ENCODE measurements at regions not wholly inside any gene's neighbourhood (a gene's known extent, or its start where the extent isn't known, plus 50 kb on each side); places are given as distances from the start of the nearest gene placed in this dataset.

DNA sequence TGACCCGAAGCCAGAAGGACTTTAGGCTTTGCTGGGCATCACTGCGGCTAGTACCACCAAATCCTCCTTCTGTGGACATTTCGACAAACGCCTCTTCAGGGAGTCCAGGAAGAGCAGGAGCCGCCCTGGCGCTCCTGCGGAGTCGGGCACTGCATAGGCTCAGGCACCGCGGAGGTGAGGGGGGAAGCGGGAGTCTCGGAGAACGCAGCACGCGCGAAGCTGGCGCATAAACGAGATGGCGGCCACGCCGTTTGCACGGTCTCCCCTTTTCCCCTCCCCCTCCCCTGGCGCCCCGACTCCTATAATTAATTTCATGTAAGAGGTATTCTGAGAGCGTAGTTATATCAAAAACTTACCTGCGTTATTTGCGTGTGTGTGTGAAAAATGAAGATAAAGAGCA is 137.8 kb upstream of the GAS1 start:
- DNase-seq (ENCODE audit: low spot score), result no peak

DNA sequence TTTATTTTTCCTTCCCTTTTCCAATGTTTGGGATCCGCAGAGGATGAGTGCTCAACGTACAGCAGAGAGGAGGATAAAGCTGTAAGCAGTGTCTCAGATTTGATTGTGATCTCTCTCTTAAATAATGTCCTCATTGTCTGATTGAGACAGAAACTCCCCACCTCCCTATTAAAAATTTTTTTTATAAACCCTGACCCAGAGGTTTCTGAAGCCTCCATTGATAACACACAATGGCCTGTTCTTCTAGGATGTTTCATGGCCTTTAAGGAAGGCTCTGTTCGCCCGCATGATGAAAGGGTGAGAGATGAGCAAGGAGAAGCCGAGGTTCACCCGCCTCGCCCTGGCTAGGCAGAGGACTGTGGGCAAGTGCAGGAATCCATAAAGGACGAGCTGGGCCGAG is 138.2 kb upstream of the GAS1 start:
- no peak for DNase-seq (ENCODE audit: low spot score)

DNA sequence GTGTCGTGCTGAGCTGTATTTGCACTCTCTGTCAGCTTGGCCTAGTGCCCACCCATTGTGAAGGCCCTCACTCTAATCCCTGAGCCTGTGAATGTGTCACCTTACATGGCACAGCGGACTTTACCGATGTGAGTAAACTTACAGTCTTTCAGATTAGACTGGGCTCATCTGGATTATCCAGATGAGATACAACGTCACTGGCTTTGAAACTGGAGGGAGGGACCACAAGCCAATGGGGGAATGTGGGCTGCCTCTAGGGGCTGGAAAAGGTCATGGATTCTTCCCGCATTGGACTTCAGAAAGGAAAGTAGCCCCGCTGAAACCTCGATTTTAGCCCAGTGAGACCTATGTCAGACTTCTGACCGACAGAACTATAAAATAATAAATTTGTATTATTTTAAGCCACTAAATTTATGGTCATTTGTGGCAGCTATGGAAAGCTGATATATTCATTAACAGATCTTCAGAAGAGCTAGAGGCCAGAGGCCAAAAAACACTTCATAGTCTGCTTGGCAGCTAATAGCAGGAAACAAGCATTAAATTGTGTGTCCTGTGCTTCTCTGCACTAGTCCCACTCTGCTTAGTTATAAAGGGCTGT is 139.0 kb upstream of the GAS1 start:
- DNase-seq (ENCODE audit: low spot score), result no peak

DNA sequence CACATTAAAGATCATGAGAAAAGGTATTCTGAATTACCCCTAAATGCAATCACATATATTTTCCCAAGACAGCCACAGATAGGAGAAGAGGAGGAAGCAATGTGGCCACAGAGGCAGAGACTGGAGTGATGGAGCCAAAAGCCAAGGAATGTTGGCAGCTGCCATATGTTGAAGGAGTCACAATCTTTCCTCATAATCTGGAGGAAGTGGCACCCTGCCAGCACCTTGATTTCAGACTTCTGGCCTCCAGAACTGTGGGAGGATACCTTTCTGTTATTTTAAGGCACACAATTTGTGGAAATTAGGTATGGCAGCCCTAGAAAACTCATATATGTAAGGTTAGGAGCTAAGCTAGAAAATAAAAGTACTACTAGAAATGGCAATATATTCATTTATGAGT is 139.9 kb upstream of the GAS1 start:
- DNase-seq (ENCODE audit: low spot score), result no peak

DNA sequence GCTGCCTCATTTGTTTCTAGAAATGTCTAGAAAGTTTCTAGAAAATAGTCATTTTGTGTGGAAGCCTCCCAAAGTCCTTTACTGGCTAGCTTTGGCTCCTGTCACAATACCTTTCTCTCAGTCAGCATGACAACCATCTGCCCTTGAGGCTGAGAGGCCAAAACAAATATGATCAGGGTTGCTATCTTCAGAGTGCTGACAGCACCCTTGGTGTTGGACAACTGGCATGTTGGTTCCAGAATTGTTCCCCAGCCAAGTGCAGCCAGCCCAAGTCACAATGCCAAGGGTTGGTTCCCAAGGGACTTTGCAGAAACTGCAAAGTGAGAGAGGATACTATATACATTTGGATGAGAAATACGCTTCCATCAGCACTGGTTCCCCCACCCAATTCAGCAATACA is 140.9 kb upstream of the GAS1 start:
- no peak for DNase-seq (ENCODE audit: low spot score)

DNA sequence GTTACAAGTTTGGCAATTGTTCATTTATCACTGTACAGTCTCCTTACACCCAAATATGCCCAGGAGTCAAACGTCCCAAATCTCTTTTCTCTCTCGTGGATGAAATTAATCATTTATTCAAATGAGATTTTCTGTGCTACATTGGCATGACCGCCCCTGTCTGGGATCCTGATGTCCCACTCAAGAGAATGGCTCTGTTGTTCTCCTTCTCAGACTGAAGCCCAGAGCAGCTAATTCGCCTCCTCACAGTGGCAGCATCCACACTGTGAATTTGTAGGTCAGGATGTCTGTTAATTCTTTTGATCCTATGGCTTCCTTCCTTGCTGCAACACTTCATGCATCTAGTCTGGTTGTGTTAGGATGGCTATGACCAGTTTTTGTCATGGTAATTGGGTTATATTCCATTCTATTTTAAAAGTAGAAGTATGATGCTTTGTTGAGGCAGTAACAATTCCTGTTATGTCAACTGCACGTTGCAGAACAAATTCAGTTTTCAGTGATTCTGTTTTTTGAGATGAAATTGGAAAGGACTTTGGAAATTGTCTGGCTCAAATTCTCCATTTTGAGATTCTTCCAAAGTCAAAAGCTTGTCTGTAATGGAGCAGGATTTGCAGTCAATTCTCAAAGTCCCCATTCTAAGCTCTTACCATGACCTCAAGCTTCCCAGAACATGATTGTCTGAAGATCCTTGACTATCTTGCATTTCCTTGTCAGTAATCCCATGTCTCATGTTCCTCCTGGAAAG is 141.5 kb upstream of the GAS1 start:
- no peak for DNase-seq (ENCODE audit: low spot score)

DNA sequence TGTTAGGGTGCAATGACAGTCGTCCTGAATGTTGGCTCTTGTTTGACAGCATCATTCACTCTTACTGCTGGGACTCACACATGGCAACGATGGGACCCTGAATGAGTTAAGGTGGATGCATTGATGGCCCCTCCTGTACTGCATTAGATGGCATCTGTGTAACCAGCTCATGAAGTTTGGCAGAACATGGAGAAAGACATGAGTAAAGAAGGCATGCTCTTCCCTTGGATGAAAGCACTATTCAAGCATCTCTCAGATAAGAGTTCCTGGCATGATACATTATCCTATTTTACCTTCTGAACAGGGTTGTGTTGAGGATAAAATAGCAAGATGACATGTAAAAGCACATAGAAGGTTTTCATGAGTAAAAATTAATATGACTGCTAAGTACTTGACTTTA is 142.2 kb upstream of the GAS1 start:
- no peak for DNase-seq (ENCODE audit: low spot score)

DNA sequence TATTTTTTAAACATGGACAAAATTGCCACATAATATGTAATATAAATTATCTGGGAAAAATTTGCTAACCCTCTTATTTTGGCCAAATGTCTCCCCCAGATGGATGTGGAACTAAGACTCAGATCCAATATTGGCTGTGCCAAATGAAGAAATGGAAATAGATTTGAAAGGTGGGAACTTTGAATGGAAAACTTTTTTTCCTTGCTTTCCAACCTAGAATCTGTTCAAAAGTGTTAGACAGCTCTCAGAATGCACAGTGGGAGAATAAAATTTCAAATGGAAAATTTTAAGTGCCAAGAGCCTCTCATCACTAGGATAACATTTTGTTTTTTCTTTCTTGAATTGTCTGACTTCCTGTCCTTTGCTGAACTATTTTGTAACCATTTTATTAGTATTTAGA is 142.6 kb upstream of the GAS1 start:
- no peak for DNase-seq (ENCODE audit: low spot score)

DNA sequence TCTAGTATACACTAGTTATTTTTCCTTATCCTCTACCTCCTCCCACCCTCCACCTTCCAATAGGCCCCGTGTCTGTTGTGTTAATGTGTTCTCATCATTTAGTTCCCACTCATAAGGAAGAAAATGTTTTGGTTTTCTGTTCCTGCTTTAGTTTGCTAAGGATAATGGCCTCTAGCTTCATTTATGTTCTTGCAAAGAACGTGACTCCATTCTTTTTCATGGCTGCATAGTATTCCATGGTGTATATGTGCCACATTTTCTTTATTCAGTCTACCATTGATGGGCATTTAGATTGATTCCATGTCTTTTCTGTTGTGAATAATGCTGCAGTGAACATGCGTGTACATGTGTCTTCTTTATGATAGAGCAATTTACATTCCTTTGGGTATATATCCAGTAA is 146.5 kb upstream of the GAS1 start:
- DNase-seq (ENCODE audit: low spot score), result no peak

DNA sequence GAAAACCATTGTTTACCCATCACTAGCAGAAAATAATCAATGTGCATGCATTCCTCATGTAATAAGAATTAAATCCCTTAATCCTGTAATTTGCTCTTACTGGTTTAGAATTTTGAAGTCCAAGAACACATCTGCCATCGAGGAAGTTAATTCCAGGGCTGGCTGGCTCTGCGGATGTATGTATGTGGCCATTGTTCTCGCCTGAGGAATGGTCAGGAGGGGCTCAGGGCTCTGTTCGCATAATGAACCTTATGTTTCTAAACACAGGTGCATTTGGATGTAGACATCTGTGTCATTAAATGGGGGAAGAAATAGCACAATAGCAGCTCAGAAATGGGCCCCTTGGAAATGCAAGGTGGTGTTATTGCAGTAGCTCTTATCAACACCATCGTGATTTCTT is 148.6 kb upstream of the GAS1 start:
- no peak for DNase-seq (ENCODE audit: low spot score)

DNA sequence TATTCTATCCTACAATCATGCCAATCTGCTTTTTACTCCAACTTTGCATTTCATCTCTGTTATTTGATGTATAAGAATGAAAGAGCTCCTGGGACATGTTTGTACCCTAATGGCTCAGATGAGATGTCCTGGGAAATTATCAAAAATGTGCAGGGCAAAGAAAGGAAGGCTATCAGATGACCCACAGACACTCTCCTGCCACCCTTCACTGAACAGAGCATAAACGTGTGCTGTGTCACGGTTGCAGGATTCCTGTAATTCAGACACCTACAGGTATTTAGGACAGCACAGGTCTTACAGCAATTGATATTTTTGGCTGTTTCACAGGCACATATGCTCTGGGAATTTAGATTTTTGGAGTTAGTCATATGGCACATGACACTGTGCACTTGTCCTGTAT is 149.2 kb upstream of the GAS1 start:
- DNase-seq (ENCODE audit: low spot score), result no peak

DNA sequence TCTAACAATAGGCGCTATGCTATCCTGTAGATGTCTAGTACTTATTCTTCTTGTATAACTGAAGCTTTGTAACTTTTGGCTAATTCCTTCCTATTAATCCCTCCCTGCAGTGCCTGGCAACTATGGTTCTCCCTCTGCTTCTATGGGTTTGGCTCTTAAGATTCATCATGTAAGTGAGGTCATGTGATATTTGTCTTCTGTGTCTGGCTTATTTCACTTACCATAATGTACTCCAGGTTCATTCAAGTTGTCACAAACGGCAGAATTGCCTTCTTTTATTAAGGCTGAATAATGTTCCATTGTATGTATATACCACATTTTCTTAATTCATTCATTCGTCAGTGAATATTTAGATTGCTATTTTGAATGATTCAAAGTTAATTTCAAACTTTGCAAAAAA is 149.9 kb upstream of the GAS1 start:
- DNase-seq (ENCODE audit: low spot score), result no peak

DNA sequence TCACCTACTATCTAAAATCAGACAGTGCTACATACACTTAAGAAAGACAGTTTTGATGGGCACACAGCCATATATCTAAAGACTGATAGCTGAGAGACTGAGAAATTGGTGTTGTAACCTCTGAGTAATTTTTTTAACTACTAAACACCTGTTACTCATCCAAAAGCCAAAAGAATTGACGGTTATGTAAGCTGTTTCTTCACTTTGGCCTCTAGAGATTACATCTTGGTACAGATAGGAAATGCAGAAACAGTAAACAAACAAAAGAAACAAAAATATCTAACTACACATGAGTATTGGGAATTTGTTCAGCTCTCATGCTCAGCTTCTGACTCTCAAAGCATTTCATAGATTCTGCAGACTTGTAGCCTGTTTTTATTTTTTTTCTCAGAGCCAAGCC is 152.1 kb upstream of the GAS1 start:
- no peak for DNase-seq (ENCODE audit: low spot score)

DNA sequence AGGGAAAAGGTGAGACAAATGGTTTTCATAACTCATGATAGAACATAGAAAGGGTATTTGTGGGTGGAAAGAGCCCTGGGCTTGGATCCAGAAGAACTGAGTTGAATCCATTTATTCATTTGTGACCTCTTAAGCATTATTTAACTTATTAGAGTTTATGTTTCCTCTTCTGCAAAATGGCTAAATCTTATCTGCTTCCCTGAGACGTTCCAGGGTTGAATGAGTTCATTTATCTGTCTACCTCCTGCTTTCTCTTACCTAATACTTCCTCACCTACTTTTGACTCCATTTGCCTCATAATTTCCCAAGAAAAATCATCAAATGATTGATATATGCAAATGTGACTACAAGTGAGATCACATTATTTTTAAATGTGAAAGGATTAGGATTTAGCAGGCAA is 152.7 kb upstream of the GAS1 start:
- DNase-seq (ENCODE audit: low spot score), result no peak

DNA sequence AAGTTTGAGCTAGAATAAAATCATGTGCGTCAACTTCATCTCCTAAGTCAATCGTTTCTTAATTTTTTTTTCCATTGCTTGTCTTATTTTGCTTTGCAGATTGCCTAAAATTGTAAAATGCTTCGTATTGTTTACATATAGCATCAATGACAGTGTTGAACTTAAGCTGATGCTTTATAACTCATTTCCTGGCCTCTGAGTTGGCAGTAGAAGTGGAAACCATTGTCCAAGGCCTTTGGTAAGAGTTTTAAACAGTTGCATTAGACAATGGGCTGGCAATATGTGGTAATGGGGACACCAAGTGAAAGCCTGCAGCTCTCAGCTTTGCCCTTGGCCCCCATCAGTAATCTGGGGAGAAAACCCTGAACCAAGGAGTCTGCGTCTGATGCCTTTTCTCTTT is 154.8 kb upstream of the GAS1 start:
- DNase-seq (ENCODE audit: low spot score), result no peak

DNA sequence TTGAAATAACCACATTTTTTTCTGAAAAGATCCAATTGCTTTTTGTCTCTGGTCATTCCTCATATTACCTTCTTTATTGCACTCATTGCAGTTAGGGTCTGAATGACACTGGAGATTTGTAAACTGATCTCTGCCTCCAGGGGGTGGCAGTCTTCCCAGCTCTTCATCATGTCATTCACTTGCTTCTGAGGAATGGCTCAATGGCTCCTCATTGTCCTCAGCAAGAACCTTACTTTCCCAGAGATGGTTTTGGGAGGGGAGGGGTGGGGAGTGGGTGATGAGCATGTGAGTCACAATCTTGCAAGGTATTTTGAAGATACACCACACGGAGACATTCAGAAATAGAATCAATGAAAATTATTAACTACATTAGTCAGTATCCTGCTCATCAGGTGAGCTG is 159.8 kb upstream of the GAS1 start:
- DNase-seq (ENCODE audit: low spot score), result no peak

DNA sequence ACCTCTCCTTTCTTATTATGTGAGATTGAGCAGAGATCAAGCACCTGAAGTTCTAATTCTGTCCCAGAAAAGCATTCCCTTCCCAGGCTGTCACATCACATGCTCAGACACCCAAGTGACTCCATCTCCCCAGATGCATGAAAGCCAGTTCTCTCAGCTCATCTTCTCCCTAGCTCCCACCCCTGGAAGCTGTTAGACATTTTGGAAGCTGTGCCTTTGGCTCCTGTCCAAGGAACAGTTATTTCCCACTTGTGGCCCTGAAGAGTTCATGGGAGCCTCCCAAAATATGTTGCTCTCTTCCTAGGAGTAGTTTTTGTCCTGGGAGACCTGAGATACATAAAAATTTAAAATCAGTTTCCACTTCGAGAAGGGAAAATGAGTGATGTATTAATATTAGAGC is 161.4 kb upstream of the GAS1 start:
- no peak for DNase-seq (ENCODE audit: low spot score)

DNA sequence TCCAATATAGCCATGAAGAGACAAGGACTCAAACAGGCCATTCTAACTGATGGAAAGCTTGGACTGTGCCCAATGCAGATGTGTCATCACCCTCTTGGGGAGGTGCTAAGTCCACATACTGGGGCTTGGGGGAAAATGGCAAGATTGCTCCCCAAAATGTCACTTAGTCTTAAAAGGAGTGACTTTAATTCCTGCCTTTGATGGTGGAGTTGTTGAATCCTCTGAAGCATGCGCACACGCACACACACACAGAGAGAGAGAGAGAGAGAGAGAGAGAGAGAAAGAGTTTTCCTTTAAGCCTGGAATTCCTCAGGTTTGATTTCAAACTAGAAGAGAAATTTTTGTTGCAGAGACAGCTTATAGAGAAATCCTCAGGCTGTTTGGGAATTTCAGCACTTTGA is 161.9 kb upstream of the GAS1 start:
- DNase-seq (ENCODE audit: low spot score), result no peak

DNA sequence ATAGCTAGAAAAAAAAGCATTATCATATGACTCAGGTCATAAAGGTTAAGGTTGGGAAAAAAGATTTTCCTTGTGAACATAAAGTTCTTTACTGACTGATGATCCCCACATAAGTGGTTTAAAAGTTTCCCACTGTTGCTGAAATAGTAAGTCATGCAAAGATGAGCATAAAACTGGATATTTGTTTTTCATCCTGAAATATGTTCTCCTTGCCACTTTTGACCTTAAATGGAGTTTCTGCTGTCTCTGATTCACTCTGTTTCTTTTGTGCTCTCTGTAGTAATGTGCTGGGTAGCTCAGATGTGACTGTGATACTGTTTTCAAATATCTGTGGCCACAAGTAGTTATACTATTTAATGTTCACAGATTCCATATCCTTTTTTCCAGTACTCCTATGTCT is 162.5 kb upstream of the GAS1 start:
- DNase-seq (ENCODE audit: low spot score), result no peak

DNA sequence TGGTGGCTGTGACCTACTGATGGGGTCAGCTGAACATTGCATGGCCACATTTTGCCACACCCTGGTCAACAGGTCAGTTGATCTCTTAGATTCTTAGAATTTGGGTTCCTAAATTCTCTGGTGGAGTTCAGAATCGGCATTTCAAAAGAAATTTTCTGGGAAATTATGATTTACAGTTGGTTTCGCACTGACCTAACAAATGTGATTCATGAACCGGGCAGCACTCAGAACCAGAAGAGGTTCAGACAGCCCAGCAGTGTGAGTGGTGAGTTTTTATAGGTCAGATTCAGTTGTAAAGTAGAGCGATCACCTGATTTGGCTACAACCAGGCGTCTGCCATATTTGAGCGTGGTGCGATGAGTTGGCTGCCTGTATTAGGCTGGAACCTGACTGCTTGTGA is 163.7 kb upstream of the GAS1 start:
- no peak for DNase-seq (ENCODE audit: low spot score)

DNA sequence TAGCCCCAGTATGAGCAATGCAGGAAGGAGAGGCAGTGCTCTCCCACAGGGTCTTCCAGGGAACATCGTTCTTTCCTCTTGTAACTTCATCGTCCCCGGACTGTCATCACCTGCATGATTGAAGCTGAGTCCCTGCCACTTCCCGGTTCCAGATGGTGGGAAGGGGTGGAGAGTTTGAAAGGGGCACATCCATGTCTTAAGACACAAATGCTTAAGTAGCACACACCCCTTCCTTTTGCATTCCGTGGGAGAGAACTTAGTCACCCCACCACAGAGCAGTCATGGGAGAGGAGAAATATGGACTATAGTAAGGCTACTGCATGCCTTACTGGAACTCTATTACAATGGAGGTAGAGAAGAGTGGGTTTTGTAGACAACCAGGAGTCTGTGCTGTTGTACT is 165.3 kb upstream of the GAS1 start:
- no peak for DNase-seq (ENCODE audit: low spot score)

DNA sequence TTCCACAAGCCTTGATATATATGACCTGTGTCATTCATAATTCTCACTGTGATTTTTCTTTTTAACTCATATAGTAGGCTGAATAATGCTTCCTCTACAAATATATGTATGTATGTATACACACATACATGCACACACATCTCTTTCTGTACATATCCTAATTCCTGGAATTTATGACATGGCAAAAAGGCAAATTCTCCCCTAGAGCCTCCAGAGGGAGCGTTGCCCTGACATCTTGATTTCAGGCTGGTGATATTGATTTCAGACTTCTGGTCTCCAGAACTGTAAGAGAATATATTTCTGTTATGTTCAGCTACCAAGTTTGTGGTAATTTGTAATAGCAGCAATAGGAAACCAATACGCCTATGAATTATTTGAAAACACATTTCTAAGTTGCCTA is 166.6 kb upstream of the GAS1 start:
- no peak for DNase-seq (ENCODE audit: low spot score)

DNA sequence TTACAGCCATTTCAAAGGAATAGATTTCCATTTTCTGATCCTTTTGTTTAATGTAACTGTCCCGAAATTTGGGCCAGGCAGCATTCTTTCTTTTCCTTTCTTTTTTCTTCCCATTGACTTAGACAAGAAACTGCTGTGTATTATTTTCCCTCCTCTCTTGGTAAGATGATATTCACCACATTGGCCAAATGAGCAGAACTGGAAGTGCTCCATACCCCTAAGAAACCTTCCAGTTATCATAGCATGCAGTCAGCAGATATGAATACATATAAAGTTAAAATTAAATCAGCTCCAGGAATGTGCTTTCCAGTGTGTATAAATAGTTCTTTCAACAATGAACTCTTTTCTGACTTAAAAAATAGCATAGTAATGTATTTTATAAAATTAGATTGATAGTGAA is 168.5 kb upstream of the GAS1 start:
- no peak for DNase-seq (ENCODE audit: low spot score)

DNA sequence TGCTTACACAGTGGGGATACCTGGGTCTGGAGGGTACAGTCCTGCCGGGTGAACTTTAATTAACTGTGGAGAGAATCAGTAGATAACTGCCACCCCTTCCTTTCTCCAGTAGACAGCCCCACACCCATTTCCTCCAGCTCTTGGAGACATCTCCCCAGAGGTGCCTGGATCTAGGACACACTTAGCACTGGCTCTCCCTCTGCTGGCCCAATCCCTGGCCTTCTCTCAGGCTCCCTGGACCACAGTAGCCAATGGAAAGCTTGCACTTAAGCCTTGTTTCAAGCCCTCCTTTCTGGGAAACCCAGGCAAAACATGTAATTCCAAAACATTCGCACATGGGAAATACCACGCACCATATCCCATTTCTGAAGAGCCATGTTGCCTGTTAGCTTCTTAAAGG is 169.2 kb upstream of the GAS1 start:
- DNase-seq (ENCODE audit: low spot score), result no peak

Data from D341Med (cell line).